GM13977 (cell line): ENCODE measurements at regions not wholly inside any gene's neighbourhood (a gene's known extent, or its start where the extent isn't known, plus 50 kb on each side); places are given as distances from the start of the nearest gene placed in this dataset.
A peak's percentile ranks its signal among the peaks of the same experiment; 100 is the strongest.

Experiments
- DNase-seq: peaks from one replicate; pipeline ENCODE4 v3.0.0; 2012; ENCODE audit warnings: low spot score
- in situ Hi-C: fragments of 300-500 bp; cut with MboI; formaldehyde crosslinking; loops from one replicate; pipeline ENCODE4 v1.12.0; 2022; ENCODE audit warnings: low sequenced_read_pairs, low pct_unique_long_range_greater_than_20kb, mixed read lengths, inconsistent platforms; ENCODE audit not compliant: unreplicated experiment
- TF ChIP-seq, protein P1 (sequence below): IDR thresholded peaks from 2 replicates; pipeline ENCODE4 v1.5.1; 2012; ENCODE audit warnings: mild to moderate bottlenecking, control low read depth; ENCODE audit not compliant: insufficient read depth; ENCODE audit errors: extremely low read depth, missing control alignments

DNA sequence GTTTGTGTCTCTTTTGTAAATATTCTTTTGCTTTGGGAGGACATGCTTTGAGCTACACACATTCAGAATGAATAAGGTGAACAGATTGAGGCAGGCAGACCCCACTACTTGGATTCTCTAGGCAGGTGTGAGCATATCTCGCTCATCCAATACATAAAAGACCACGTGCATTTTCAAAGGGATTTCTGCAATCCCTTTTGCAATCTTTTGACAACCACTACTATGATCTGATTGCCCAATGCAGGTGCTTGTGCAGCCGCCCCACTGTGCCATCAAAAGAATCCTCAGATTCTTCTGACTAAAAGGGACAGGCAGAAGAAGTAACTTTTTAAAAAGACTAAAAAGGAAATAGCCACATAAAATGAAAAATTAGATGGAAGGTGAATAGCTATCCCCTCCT, 341.4 kb downstream of the BMP4 start:
- in situ Hi-C loops: no loop called here
- TF ChIP-seq, protein P1, sequence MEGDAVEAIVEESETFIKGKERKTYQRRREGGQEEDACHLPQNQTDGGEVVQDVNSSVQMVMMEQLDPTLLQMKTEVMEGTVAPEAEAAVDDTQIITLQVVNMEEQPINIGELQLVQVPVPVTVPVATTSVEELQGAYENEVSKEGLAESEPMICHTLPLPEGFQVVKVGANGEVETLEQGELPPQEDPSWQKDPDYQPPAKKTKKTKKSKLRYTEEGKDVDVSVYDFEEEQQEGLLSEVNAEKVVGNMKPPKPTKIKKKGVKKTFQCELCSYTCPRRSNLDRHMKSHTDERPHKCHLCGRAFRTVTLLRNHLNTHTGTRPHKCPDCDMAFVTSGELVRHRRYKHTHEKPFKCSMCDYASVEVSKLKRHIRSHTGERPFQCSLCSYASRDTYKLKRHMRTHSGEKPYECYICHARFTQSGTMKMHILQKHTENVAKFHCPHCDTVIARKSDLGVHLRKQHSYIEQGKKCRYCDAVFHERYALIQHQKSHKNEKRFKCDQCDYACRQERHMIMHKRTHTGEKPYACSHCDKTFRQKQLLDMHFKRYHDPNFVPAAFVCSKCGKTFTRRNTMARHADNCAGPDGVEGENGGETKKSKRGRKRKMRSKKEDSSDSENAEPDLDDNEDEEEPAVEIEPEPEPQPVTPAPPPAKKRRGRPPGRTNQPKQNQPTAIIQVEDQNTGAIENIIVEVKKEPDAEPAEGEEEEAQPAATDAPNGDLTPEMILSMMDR: no peak
- no peak for DNase-seq

GRCh38 chr14:53613404-53614253, 343.0 kb downstream of the BMP4 start:
- TF ChIP-seq, protein P1: peak; percentile 16
- peak; percentile 72 for DNase-seq
- in situ Hi-C loops: no loop called here

- DNase-seq: no peak
- in situ Hi-C loops: no loop called here
- TF ChIP-seq, protein P1: no peak
These were observed 345.7 kb downstream of the BMP4 start for GRCh38 chr14:53610947-53611346.

GRCh38 chr14:53609009-53609408, 347.6 kb downstream of the BMP4 start:
- in situ Hi-C loops: loop anchor here (10.0 kb wide), 1 partner anchor 54 kb away; no protein-coding TSS in a partner anchor
- TF ChIP-seq, protein P1: no peak
- no peak for DNase-seq

DNA sequence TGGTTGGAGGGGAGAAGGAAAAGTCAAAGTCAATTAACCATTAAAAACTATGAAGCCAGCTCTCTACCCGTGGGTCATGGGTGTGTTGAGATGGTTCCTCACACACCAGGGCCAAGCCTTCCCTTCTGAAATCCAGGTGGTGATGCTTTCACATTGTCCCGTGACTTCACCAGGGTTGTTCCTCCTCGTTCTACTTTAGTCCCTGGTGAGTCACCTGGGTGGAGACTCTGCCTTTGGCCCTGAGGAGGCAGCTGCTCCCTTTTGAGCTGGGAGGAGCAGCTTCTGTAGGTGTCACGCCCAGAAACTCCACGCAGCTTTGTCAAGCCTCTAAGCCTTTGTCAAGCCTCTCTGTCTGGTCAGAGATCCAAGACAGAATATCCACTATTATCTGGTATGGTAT, 348.3 kb downstream of the BMP4 start:
- TF ChIP-seq, protein P1: no peak
- DNase-seq: no peak
- in situ Hi-C loops: loop anchor here (10.0 kb wide), 1 partner anchor 54 kb away; no protein-coding TSS in a partner anchor

GRCh38 chr14:53606203-53606602, 350.4 kb downstream of the BMP4 start:
- in situ Hi-C loops: loop anchor here (10.0 kb wide), 1 partner anchor 51 kb away; no protein-coding TSS in a partner anchor
- TF ChIP-seq, protein P1: no peak
- no peak for DNase-seq
